ENCODE measurements at regions not wholly inside any gene's neighbourhood (a gene's known extent, or its start where the extent isn't known, plus 50 kb on each side); places are given as distances from the start of the nearest gene placed in this dataset.

GRCh38 chr3:107308716-107309115 lies 68.5 kb upstream of the CCDC54 start:
- no peak overlapping the region for H3K4me3 Mint-ChIP-seq
- DNase-seq: no peak
- H3K36me3 Mint-ChIP-seq (ENCODE audit: low read depth): no peaks in the 10 kb centered on the region
- no peak overlapping the region for H3K27ac Mint-ChIP-seq
- no peaks in the 10 kb centered on the region for H3K4me1 Mint-ChIP-seq (ENCODE audit: low read depth)
- CTCF ChIA-PET: interaction anchor here (0.6 to 0.7 kb wide), 2 partner anchors 37 kb away, joined by 3 read pairs; no protein-coding TSS in a partner anchor
- H3K27me3 Mint-ChIP-seq (ENCODE audit: low read depth): no peaks in the 10 kb centered on the region
- no peaks in the 10 kb centered on the region for H3K9me3 Mint-ChIP-seq
- intact Hi-C loops (cut with micrococcal nuclease): no loop called here

DNA sequence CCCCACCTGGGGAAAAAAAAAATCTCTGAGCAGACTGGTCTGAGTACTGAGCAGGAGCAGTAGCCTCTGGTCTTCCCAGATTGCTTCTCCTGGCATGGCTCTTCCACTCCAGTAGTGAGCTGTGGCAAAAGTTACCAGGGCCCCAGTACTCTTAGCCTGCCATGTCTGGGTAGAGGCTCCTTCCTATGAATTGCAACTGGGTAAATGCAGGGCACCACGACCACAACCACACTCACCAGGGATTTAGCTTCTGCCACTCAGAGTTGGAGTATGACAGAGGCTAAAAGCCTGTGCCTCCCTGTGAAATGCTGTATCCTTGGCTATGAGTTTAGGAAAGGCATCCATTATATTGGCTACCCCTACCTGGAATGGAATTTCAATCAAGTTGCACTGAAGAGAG lies 67.9 kb upstream of the CCDC54 start:
- no peaks in the 10 kb centered on the region for H3K9me3 Mint-ChIP-seq
- H3K4me3 Mint-ChIP-seq: no peak overlapping the region
- CTCF ChIA-PET: interaction anchor here (0.6 kb wide), 1 partner anchor 38 kb away, joined by 3 read pairs; no protein-coding TSS in a partner anchor
- intact Hi-C loops (cut with micrococcal nuclease): no loop called here
- H3K36me3 Mint-ChIP-seq (ENCODE audit: low read depth): no peaks in the 10 kb centered on the region
- no peak overlapping the region for H3K27ac Mint-ChIP-seq
- no peaks in the 10 kb centered on the region for H3K4me1 Mint-ChIP-seq (ENCODE audit: low read depth)
- no peak for DNase-seq
- H3K27me3 Mint-ChIP-seq (ENCODE audit: low read depth): no peaks in the 10 kb centered on the region

- H3K27ac Mint-ChIP-seq: no peak overlapping the region
- CTCF ChIA-PET: interaction anchor here (1.6 kb wide), 1 partner anchor 42 kb away, joined by 4 read pairs; no protein-coding TSS in a partner anchor
- no peaks in the 10 kb centered on the region for H3K36me3 Mint-ChIP-seq (ENCODE audit: low read depth)
- H3K9me3 Mint-ChIP-seq: no peaks in the 10 kb centered on the region
- no peaks in the 10 kb centered on the region for H3K4me1 Mint-ChIP-seq (ENCODE audit: low read depth)
- intact Hi-C loops (cut with micrococcal nuclease): no loop called here
- DNase-seq: no peak
- peaks cover 5% of the 10 kb centered on the region for H3K27me3 Mint-ChIP-seq (ENCODE audit: low read depth)
- H3K4me3 Mint-ChIP-seq: no peak overlapping the region
Observed at GRCh38 chr3:107313711-107314110, 63.5 kb upstream of the CCDC54 start.

GRCh38 chr3:107315141-107315540 lies 62.1 kb upstream of the CCDC54 start:
- H3K4me3 Mint-ChIP-seq: no peak overlapping the region
- H3K27me3 Mint-ChIP-seq (ENCODE audit: low read depth): peaks cover 5% of the 10 kb centered on the region
- H3K27ac Mint-ChIP-seq: no peak overlapping the region
- CTCF ChIA-PET: interaction anchor here (0.9 kb wide), 1 partner anchor 117 kb away, joined by 5 read pairs; no protein-coding TSS in a partner anchor
- intact Hi-C loops (cut with micrococcal nuclease): no loop called here
- no peaks in the 10 kb centered on the region for H3K9me3 Mint-ChIP-seq
- H3K36me3 Mint-ChIP-seq (ENCODE audit: low read depth): no peaks in the 10 kb centered on the region
- DNase-seq: no peak
- H3K4me1 Mint-ChIP-seq (ENCODE audit: low read depth): no peaks in the 10 kb centered on the region

DNA sequence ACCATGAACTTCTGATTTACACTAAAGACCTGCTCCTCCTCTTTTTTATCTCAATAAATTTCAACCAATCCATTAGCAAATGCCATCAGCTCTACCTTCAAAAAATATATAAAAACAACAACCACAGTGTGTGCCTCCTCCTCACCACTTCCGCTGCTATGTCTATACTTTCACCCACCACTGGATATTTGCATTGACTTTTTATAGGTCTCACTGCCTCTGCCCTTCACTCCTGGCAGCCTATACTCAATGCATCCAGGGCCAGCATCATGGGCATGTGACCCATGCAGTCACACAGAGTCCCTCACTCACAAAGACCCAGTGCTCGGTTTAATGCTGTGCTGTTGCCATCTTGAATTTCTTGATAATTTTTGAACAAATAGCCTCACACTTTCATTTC lies 53.5 kb upstream of the CCDC54 start:
- CTCF ChIA-PET: no interaction called here
- H3K4me1 Mint-ChIP-seq (ENCODE audit: low read depth): no peaks in the 10 kb centered on the region
- intact Hi-C loops (cut with micrococcal nuclease): no loop called here
- H3K27me3 Mint-ChIP-seq (ENCODE audit: low read depth): no peaks in the 10 kb centered on the region
- no peak overlapping the region for H3K27ac Mint-ChIP-seq
- H3K9me3 Mint-ChIP-seq: no peaks in the 10 kb centered on the region
- DNase-seq: no peak
- no peak overlapping the region for H3K4me3 Mint-ChIP-seq
- H3K36me3 Mint-ChIP-seq (ENCODE audit: low read depth): no peaks in the 10 kb centered on the region

- intact Hi-C loops (cut with micrococcal nuclease): no loop called here
- no peaks in the 10 kb centered on the region for H3K9me3 Mint-ChIP-seq
- no peaks in the 10 kb centered on the region for H3K27me3 Mint-ChIP-seq (ENCODE audit: low read depth)
- CTCF ChIA-PET: interaction anchor here (1.5 kb wide), 1 partner anchor 96 kb away, joined by 4 read pairs; no protein-coding TSS in a partner anchor
- no peaks in the 10 kb centered on the region for H3K36me3 Mint-ChIP-seq (ENCODE audit: low read depth)
- no peak overlapping the region for H3K27ac Mint-ChIP-seq
- no peak for DNase-seq
- no peak overlapping the region for H3K4me3 Mint-ChIP-seq
- H3K4me1 Mint-ChIP-seq (ENCODE audit: low read depth): no peaks in the 10 kb centered on the region
Observed at GRCh38 chr3:107325446-107325845, 51.8 kb upstream of the CCDC54 start.
